Natural killer cell (primary cell): ENCODE measurements at regions not wholly inside any gene's neighbourhood (a gene's known extent, or its start where the extent isn't known, plus 50 kb on each side); places are given as distances from the start of the nearest gene placed in this dataset.

Experiments
- ATAC-seq, 3 donors: fragments of 150-1000 bp in 2 of 3; fragments of 200-7000 bp in 1 of 3; cut with Tn5 transposase; 1 replicate in 1 of 3; 2 replicates in 2 of 3; pipeline ENCODE4 v1.10.0; 2021; ENCODE audit warnings: mild to moderate bottlenecking in 2 of 3, moderate library complexity in 2 of 3
- DNase-seq, 2 donors: peaks; one replicate each; pipeline versions ENCODE4 v3.0.0 to v3.0.0-alpha.2; 2013 to 2021; ENCODE audit warnings: mixed read lengths in 1 of 2
- H3K27ac ChIP-seq: one replicate; pipeline ENCODE4 v1.5.1; 2013; ENCODE audit warnings: mild to moderate bottlenecking, low read length
- H3K27me3 ChIP-seq: one replicate; pipeline ENCODE4 v1.6.1; 2013; ENCODE audit warnings: low read length; ENCODE audit not compliant: control insufficient read depth, insufficient read depth
- H3K36me3 ChIP-seq: one replicate; pipeline ENCODE4 v1.6.1; 2013; ENCODE audit warnings: low read length; ENCODE audit not compliant: control insufficient read depth, insufficient read depth
- H3K4me1 ChIP-seq: one replicate; pipeline ENCODE4 v1.6.1; 2013; ENCODE audit warnings: low read length; ENCODE audit not compliant: control insufficient read depth, insufficient read depth
- H3K4me3 ChIP-seq: one replicate; pipeline ENCODE4 v1.5.1; 2013; ENCODE audit warnings: low read length
- H3K9me3 ChIP-seq: one replicate; pipeline ENCODE4 v1.6.1; 2013; ENCODE audit warnings: low read length; ENCODE audit not compliant: control insufficient read depth, insufficient read depth
- H3K27ac Mint-ChIP-seq, 2 donors: one replicate each; pipeline ENCODE4 v1.8.0; 2022; ENCODE audit warnings: mild to moderate bottlenecking in 2 of 2, mixed read lengths in 2 of 2, moderate library complexity in 1 of 2
- H3K27me3 Mint-ChIP-seq, 2 donors: one replicate each; pipeline ENCODE4 v1.8.0; 2022; ENCODE audit warnings: low read depth in 2 of 2, mixed read lengths in 2 of 2
- H3K36me3 Mint-ChIP-seq: one replicate; pipeline ENCODE4 v1.8.0; 2022; ENCODE audit warnings: mixed read lengths
- H3K4me1 Mint-ChIP-seq, 2 donors: one replicate each; pipeline ENCODE4 v1.8.0; 2022; ENCODE audit warnings: mixed read lengths in 2 of 2
- H3K4me3 Mint-ChIP-seq: one replicate; pipeline ENCODE4 v1.8.0; 2022; ENCODE audit warnings: mild to moderate bottlenecking, moderate library complexity, mixed read lengths
- H3K9me3 Mint-ChIP-seq, 2 donors: one replicate each; pipeline ENCODE4 v1.8.0; 2022; ENCODE audit warnings: mixed read lengths in 2 of 2
- WGBS: methylation state at CpG from one replicate; pipeline ENCODE4 v1.1.7; 2013; ENCODE audit warnings: missing lambda C conversion rate; ENCODE audit not compliant: insufficient coverage; 5-methylcytosine and 5-hydroxymethylcytosine counted together
- intact Hi-C: fragments of 100-400 bp; cut with micrococcal nuclease; formaldehyde crosslinking; loops from one replicate; pipeline ENCODE4 v1.14.2; 2022
- TF ChIP-seq, protein P1 (sequence below): fragments of 200-600 bp; IDR thresholded peaks from one replicate; pipeline ENCODE4 v1.8.0; 2022; ENCODE audit warnings: antibody characterized with exemption

DNA sequence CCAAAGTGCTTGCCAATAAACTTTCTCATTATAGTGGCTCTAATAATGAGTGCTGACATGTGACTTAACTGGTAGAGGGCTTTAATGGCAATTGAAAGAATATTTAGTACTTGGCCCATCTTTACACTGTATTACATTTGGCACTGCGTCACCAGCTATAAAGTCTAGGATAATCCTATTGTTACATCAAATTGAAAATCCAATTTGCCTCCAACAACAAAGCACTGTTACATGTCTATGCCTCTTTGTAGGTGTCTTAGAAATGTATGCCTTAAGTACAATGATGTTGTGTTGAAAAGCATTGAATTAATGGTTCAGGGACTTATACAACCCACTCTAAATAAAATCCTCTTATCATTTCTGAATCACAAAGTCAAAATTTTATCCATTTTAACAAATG, 420.4 kb upstream of the JAG1 start:
- no peak overlapping the region for H3K4me3 ChIP-seq
- H3K27me3 ChIP-seq, result no peaks in the 10 kb centered on the region
- H3K4me3 Mint-ChIP-seq, result no peak overlapping the region
- H3K27ac ChIP-seq, result no peak overlapping the region
- H3K36me3 ChIP-seq, result no peaks in the 10 kb centered on the region
- TF ChIP-seq, protein P1, sequence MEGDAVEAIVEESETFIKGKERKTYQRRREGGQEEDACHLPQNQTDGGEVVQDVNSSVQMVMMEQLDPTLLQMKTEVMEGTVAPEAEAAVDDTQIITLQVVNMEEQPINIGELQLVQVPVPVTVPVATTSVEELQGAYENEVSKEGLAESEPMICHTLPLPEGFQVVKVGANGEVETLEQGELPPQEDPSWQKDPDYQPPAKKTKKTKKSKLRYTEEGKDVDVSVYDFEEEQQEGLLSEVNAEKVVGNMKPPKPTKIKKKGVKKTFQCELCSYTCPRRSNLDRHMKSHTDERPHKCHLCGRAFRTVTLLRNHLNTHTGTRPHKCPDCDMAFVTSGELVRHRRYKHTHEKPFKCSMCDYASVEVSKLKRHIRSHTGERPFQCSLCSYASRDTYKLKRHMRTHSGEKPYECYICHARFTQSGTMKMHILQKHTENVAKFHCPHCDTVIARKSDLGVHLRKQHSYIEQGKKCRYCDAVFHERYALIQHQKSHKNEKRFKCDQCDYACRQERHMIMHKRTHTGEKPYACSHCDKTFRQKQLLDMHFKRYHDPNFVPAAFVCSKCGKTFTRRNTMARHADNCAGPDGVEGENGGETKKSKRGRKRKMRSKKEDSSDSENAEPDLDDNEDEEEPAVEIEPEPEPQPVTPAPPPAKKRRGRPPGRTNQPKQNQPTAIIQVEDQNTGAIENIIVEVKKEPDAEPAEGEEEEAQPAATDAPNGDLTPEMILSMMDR, result no peak
- intact Hi-C loops, result no loop called here
- 100% methylated on average over 1 of the region's 1 CpG for WGBS
- no peaks in the 10 kb centered on the region for H3K4me1 Mint-ChIP-seq
- DNase-seq (no peak), ATAC-seq (no peak)
- H3K27ac Mint-ChIP-seq, result no peak overlapping the region
- H3K4me1 ChIP-seq, result no peaks in the 10 kb centered on the region
- no peaks in the 10 kb centered on the region for H3K9me3 ChIP-seq
- H3K27me3 Mint-ChIP-seq, result no peaks in the 10 kb centered on the region
- peaks cover 4 to 6% of the 10 kb centered on the region in 2 donors for H3K9me3 Mint-ChIP-seq
- no peaks in the 10 kb centered on the region for H3K36me3 Mint-ChIP-seq

DNA sequence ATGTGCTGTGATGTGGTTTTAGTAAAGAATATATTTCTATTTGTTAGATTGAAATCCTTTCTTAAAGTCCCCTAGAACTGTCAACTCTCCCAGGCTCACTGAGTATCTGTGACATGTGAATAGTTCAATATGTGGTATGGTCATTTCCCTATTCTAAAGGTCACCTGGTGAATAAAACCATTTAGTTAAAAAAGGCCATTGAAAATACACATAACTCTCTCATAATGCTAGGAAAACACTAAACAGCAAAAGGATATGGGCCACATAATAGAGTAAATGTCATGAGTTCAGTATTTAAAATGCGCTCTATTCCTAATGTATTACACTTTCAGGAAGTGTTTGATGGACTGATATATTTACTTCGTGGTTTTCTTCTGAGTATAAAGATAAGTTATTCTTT, 420.9 kb upstream of the JAG1 start:
- intact Hi-C loops, result no loop called here
- H3K36me3 Mint-ChIP-seq, result no peaks in the 10 kb centered on the region
- Histone ChIP-seq H3K4me3 (no peak overlapping the region), H3K9me3 (no peaks in the 10 kb centered on the region), H3K4me1 (no peaks in the 10 kb centered on the region), H3K36me3 (no peaks in the 10 kb centered on the region), H3K27me3 (no peaks in the 10 kb centered on the region), H3K27ac (no peak overlapping the region)
- H3K27me3 Mint-ChIP-seq, result no peaks in the 10 kb centered on the region
- H3K4me3 Mint-ChIP-seq, result no peak overlapping the region
- peaks cover 4 to 6% of the 10 kb centered on the region in 2 donors for H3K9me3 Mint-ChIP-seq
- H3K27ac Mint-ChIP-seq, result no peak overlapping the region
- TF ChIP-seq, protein P1, result no peak
- ATAC-seq (no peak), DNase-seq (no peak)
- no peaks in the 10 kb centered on the region for H3K4me1 Mint-ChIP-seq
- 0% methylated on average over 1 of the region's 2 CpGs for WGBS

DNA sequence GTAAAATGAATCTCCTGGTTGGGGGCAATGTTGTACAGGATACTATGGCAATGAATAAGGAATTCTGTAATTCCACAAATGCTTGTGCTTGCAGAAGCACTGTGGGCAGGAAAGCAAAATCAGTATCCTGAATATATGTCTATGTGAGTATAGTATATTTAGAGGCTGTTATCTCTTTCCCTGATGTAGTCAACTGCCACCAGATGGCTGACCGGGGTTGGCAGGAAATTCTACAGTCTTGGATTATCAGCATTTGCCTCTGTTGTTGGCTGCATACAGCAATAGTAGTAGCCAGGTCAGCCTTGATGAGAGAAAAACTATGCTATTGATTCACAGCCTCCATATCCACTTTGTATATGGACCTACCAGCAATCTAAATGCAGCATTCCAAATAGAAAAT, 425.1 kb upstream of the JAG1 start:
- intact Hi-C loops, result no loop called here
- WGBS, result 46% methylated on average over 1 of the region's 1 CpG
- H3K4me3 Mint-ChIP-seq, result no peak overlapping the region

DNA sequence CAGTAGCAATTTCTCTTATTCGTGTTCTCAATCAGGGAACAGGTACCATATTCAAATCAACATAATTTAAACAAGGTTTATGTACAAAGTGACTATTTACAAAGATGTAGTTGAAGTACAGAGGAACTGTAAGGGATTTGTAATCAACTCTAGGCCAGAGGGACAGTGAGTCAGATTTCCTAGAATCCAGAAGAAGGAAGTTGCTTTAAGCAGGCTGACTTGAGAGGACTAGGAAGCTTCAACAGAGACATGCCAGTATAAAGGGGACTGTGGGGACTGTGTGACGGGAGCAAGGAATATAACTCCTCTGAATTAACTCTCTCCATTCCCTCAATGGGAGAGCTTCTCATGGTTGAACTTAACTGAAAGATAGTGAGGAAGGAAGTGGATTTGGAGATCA, 427.4 kb upstream of the JAG1 start:
- Mint-ChIP-seq H3K27ac (no peak overlapping the region), H3K27me3 (no peaks in the 10 kb centered on the region), H3K4me3 (no peak overlapping the region), H3K4me1 (no peaks in the 10 kb centered on the region), H3K9me3 (peaks cover 2 to 8% of the 10 kb centered on the region in 2 donors), H3K36me3 (no peaks in the 10 kb centered on the region)
- Histone ChIP-seq H3K27me3 (no peaks in the 10 kb centered on the region), H3K4me3 (no peak overlapping the region), H3K4me1 (no peaks in the 10 kb centered on the region), H3K27ac (no peak overlapping the region), H3K9me3 (no peaks in the 10 kb centered on the region), H3K36me3 (no peaks in the 10 kb centered on the region)
- intact Hi-C loops, result no loop called here
- WGBS, result no CpG with 5 or more reads among the region's 2 CpGs
- TF ChIP-seq, protein P1, result no peak
- DNase-seq (no peak), ATAC-seq (no peak)

More for the DNA sequence above, 425.1 kb upstream of the JAG1 start:
- Mint-ChIP-seq H3K4me1 (no peaks in the 10 kb centered on the region), H3K9me3 (peaks cover 5 to 12% of the 10 kb centered on the region in 2 donors), H3K36me3 (no peaks in the 10 kb centered on the region), H3K27ac (no peak overlapping the region), H3K27me3 (no peaks in the 10 kb centered on the region)
- Histone ChIP-seq H3K4me3 (no peak overlapping the region), H3K36me3 (no peaks in the 10 kb centered on the region), H3K27ac (no peak overlapping the region), H3K4me1 (no peaks in the 10 kb centered on the region), H3K9me3 (no peaks in the 10 kb centered on the region), H3K27me3 (no peaks in the 10 kb centered on the region)
- TF ChIP-seq, protein P1, result no peak
- DNase-seq (no peak), ATAC-seq (no peak)
